GM13977 (cell line): ENCODE measurements at regions not wholly inside any gene's neighbourhood (a gene's known extent, or its start where the extent isn't known, plus 50 kb on each side); places are given as distances from the start of the nearest gene placed in this dataset.

Source experiments
- DNase-seq: peaks from one replicate; pipeline ENCODE4 v3.0.0; 2012; ENCODE audit warnings: low spot score
- CTCF ChIP-seq: IDR thresholded peaks from 2 replicates; pipeline ENCODE4 v1.5.1; 2012; ENCODE audit warnings: mild to moderate bottlenecking, control low read depth; ENCODE audit not compliant: insufficient read depth; ENCODE audit errors: extremely low read depth, missing control alignments
- in situ Hi-C: fragments of 300-500 bp; cut with MboI; formaldehyde crosslinking; loops from one replicate; pipeline ENCODE4 v1.12.0; 2022; ENCODE audit warnings: low sequenced_read_pairs, low pct_unique_long_range_greater_than_20kb, mixed read lengths, inconsistent platforms; ENCODE audit not compliant: unreplicated experiment

GRCh38 chr15:62989366-62990055, 53.0 kb upstream of the TPM1 start:
- in situ Hi-C loops = no loop called here
- DNase-seq = no peak
- TF ChIP-seq CTCF = no peak

- no peak for DNase-seq
- TF ChIP-seq CTCF = no peak
- in situ Hi-C loops = no loop called here
These were observed 50.8 kb upstream of the TPM1 start for GRCh38 chr15:62991698-62992097.

GRCh38 chr15:62992302-62992701, 50.2 kb upstream of the TPM1 start:
- in situ Hi-C loops = no loop called here
- no peak for TF ChIP-seq CTCF
- DNase-seq = no peak
